Endothelial cell of umbilical vein (primary cell): ENCODE measurements at regions not wholly inside any gene's neighbourhood (a gene's known extent, or its start where the extent isn't known, plus 50 kb on each side); places are given as distances from the start of the nearest gene placed in this dataset.

Experiments
- BruUV-seq: library from RNA; stranded (reverse); fragments of 400-500 nt; replicated peaks from 2 replicates; lab custom pipeline; 2021; lab: Mats Ljungman, UMichigan
- CTCF ChIA-PET: fragments of 300-600, 350-600 bp; sonication (Branson Sonifier 250); formaldehyde crosslinking; loops from one replicate; lab custom pipeline; 2021; ENCODE audit warnings: antibody characterized with exemption, inconsistent platforms; lab: Charles Lee
- POLR2A ChIA-PET: fragments of 300-600, 350-600 bp; sonication (Branson Sonifier 250); formaldehyde crosslinking; loops from one replicate; lab custom pipeline; 2021; ENCODE audit warnings: antibody characterized with exemption, inconsistent platforms; lab: Charles Lee
- DNase-seq: peaks from one replicate; pipeline ENCODE4 v3.0.0-alpha.2; 2011; ENCODE audit warnings: low read depth, low spot score
- FAIRE-seq: peaks from 2 replicates; lab custom pipeline; 2011; peaks lifted over from hg19 to GRCh38; lab: Jason Lieb, UNC
- H2AFZ ChIP-seq: 2 replicates; pipeline ENCODE4 v1.6.0; 2012; ENCODE audit warnings: low read depth, low read length, control low read depth, inconsistent platforms
- H3K27ac ChIP-seq: 2 replicates; pipeline ENCODE4 v1.5.1; 2011; ENCODE audit warnings: low read depth, mild to moderate bottlenecking, control low read depth, low read length, moderate library complexity; ENCODE audit not compliant: insufficient read depth
- H3K27me3 ChIP-seq, 2 experiments: 2 replicates each; pipeline versions ENCODE4 v1.6.0 to v1.6.1; 2011; ENCODE audit warnings: low read length in 2 of 2, mixed read lengths in 1 of 2; ENCODE audit not compliant: control insufficient read depth in 2 of 2, insufficient read depth in 2 of 2
- H3K36me3 ChIP-seq, 2 experiments: 2 replicates in 1 of 2; 3 replicates in 1 of 2; pipeline ENCODE4 v1.5.1; 2011; ENCODE audit warnings: low read length in 2 of 2, mild to moderate bottlenecking in 1 of 2, moderate library complexity in 1 of 2; ENCODE audit not compliant: control insufficient read depth in 2 of 2, insufficient read depth in 2 of 2; ENCODE audit errors: extremely low read depth in 1 of 2
- H3K4me1 ChIP-seq: 3 replicates; pipeline ENCODE4 v1.5.1; 2011; ENCODE audit warnings: mild to moderate bottlenecking, low read length; ENCODE audit not compliant: control insufficient read depth, insufficient read depth; ENCODE audit errors: extremely low read depth
- H3K4me2 ChIP-seq: 2 replicates; pipeline ENCODE4 v1.6.1; 2011; ENCODE audit warnings: low read length, control low read depth, mixed read lengths; ENCODE audit not compliant: insufficient read depth
- H3K4me3 ChIP-seq, 3 experiments: fragments of 200-600 bp in 1 of 3; sonication (generic), shearing (Covaris generic) in 1 of 3; replicated peaks in 1 of 3; 2 replicates each; pipeline ENCODE4 v1.5.1; 2011 to 2016; ENCODE audit warnings: control low read depth in 3 of 3, low read length in 3 of 3, mild to moderate bottlenecking in 2 of 3, inconsistent platforms in 1 of 3, low read depth in 1 of 3, moderate library complexity in 1 of 3; ENCODE audit not compliant: insufficient read depth in 1 of 3
- H3K79me2 ChIP-seq: 2 replicates; pipeline ENCODE4 v1.6.0; 2012; ENCODE audit warnings: low read length, inconsistent platforms; ENCODE audit not compliant: control insufficient read depth, insufficient read depth
- H3K9ac ChIP-seq: replicated peaks from 2 replicates; pipeline ENCODE3; 2011; ENCODE audit warnings: low read length, control low read depth; ENCODE audit not compliant: insufficient read depth; ENCODE audit errors: extremely low read depth
- H3K9me1 ChIP-seq: replicated peaks from 3 replicates; pipeline ENCODE4 v1.6.0; 2011; ENCODE audit warnings: mild to moderate bottlenecking, low read length; ENCODE audit not compliant: control insufficient read depth, insufficient read depth; ENCODE audit errors: extremely low read depth
- H3K9me3 ChIP-seq: replicated peaks from 2 replicates; pipeline ENCODE4 v1.5.1; 2012; ENCODE audit warnings: low read length, inconsistent platforms; ENCODE audit not compliant: control insufficient read depth, insufficient read depth
- H4K20me1 ChIP-seq: replicated peaks from 2 replicates; pipeline ENCODE3; 2011; ENCODE audit warnings: mild to moderate bottlenecking, low read length; ENCODE audit not compliant: control insufficient read depth, insufficient read depth; ENCODE audit errors: extremely low read depth
- EZH2 ChIP-seq: IDR thresholded peaks from 2 replicates; pipeline ENCODE4 v1.6.1; 2012; ENCODE audit warnings: borderline replicate concordance, low read depth, mild to moderate bottlenecking, moderate library complexity, low read length, inconsistent platforms; ENCODE audit not compliant: severe bottlenecking
- FOS ChIP-seq: IDR thresholded peaks from 2 replicates; pipeline ENCODE4 v1.6.1; 2011; ENCODE audit warnings: mild to moderate bottlenecking, low read length, moderate library complexity, borderline replicate concordance; ENCODE audit not compliant: insufficient read depth
- GATA2 ChIP-seq: IDR thresholded peaks from 2 replicates; pipeline ENCODE4 v1.7.0; 2011; ENCODE audit warnings: low read depth, mild to moderate bottlenecking, moderate library complexity, mixed read lengths, low read length; ENCODE audit not compliant: insufficient read length, insufficient read depth
- JUN ChIP-seq: IDR thresholded peaks from 2 replicates; pipeline ENCODE4 v1.6.1; 2011; ENCODE audit warnings: borderline replicate concordance, low read depth; ENCODE audit not compliant: insufficient read length, insufficient read depth
- MYC ChIP-seq: IDR thresholded peaks from one replicate; pipeline ENCODE4 v1.6.1; 2011; ENCODE audit warnings: mild to moderate bottlenecking, low read depth, low read length
- POLR2A ChIP-seq: IDR thresholded peaks from 2 replicates; pipeline ENCODE4 v1.6.1; 2012; ENCODE audit warnings: low read depth, mild to moderate bottlenecking, control low read depth, low read length
- POLR2AphosphoS5 ChIP-seq: IDR thresholded peaks from 2 replicates; pipeline ENCODE4 v1.6.1; 2012; ENCODE audit warnings: low read depth, mild to moderate bottlenecking, control low read depth, low read length, moderate library complexity; ENCODE audit not compliant: insufficient read depth
- dilution Hi-C: fragments of 300-500 bp; cut with MboI; formaldehyde crosslinking; loops from one replicate; pipeline ENCODE4 v1.15.0; 2019; ENCODE audit warnings: low sequenced_read_pairs; ENCODE audit not compliant: extremely low pct_ligation_motif_present
- intact Hi-C: fragments of 100-400 bp; cut with micrococcal nuclease; formaldehyde crosslinking; loops from one replicate; pipeline ENCODE4 v1.10.0; 2022
- TF ChIP-seq, protein P1 (sequence below), 2 donors: IDR thresholded peaks; 1 replicate in 1 of 2; 2 replicates in 1 of 2; pipeline ENCODE4 v1.5.1; 2011; ENCODE audit warnings: low read length in 2 of 2, mild to moderate bottlenecking in 2 of 2, moderate library complexity in 2 of 2, control low read depth in 1 of 2, inconsistent platforms in 1 of 2, low read depth in 1 of 2; ENCODE audit not compliant: insufficient read depth in 1 of 2; ENCODE audit errors: extremely low read depth in 1 of 2
- TF ChIP-seq, protein P2 (sequence below): IDR thresholded peaks from 2 replicates; pipeline ENCODE4 v1.6.1; 2011; ENCODE audit not compliant: insufficient read depth, insufficient read length

- H3K4me3 ChIP-seq, result no peak overlapping the region
- no peaks in the 10 kb centered on the region for H3K27me3 ChIP-seq
- POLR2A ChIA-PET, result no interaction called here
- H3K36me3 ChIP-seq, result no peaks in the 10 kb centered on the region
- no peaks in the 10 kb centered on the region for H3K79me2 ChIP-seq
- no peak for FAIRE-seq
- H3K9me3 ChIP-seq, result peaks cover 21% of the 10 kb centered on the region
- no peak overlapping the region for H3K4me2 ChIP-seq
- H3K27ac ChIP-seq, result no peak overlapping the region
- no peaks in the 10 kb centered on the region for H3K9me1 ChIP-seq
- H3K4me1 ChIP-seq, result no peaks in the 10 kb centered on the region
- DNase-seq, result no peak
- no peak overlapping the region for H3K9ac ChIP-seq
- BruUV-seq, result no TSS peak
- no peak for TF ChIP-seq POLR2A
- TF ChIP-seq MYC, result no peak
- TF ChIP-seq, protein P1, sequence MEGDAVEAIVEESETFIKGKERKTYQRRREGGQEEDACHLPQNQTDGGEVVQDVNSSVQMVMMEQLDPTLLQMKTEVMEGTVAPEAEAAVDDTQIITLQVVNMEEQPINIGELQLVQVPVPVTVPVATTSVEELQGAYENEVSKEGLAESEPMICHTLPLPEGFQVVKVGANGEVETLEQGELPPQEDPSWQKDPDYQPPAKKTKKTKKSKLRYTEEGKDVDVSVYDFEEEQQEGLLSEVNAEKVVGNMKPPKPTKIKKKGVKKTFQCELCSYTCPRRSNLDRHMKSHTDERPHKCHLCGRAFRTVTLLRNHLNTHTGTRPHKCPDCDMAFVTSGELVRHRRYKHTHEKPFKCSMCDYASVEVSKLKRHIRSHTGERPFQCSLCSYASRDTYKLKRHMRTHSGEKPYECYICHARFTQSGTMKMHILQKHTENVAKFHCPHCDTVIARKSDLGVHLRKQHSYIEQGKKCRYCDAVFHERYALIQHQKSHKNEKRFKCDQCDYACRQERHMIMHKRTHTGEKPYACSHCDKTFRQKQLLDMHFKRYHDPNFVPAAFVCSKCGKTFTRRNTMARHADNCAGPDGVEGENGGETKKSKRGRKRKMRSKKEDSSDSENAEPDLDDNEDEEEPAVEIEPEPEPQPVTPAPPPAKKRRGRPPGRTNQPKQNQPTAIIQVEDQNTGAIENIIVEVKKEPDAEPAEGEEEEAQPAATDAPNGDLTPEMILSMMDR (IDR thresholded peaks at IDR 0.05; ENCODE audit: extremely low read depth in 1 of 2, insufficient read depth in 1 of 2, low read depth in 1 of 2, low read length in 2 of 2), result no peak
- TF ChIP-seq EZH2, result no peak
- no peak for TF ChIP-seq POLR2AphosphoS5
- no peak for TF ChIP-seq FOS
- TF ChIP-seq JUN, result no peak
- TF ChIP-seq, protein P2, sequence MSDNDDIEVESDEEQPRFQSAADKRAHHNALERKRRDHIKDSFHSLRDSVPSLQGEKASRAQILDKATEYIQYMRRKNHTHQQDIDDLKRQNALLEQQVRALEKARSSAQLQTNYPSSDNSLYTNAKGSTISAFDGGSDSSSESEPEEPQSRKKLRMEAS, result no peak
- TF ChIP-seq GATA2, result no peak
- no peaks in the 10 kb centered on the region for H4K20me1 ChIP-seq
- CTCF ChIA-PET, result interaction anchor here (1.6 kb wide), 1 partner anchor 12 kb away, joined by 4 read pairs; no protein-coding TSS in a partner anchor
- H2AFZ ChIP-seq, result no peak overlapping the region
- intact Hi-C loops, result no loop called here
- dilution Hi-C loops, result no loop called here
These were observed 936.7 kb downstream of the BRD1 start for GRCh38 chr22:48890693-48891554.
